ENCODE measurements at regions not wholly inside any gene's neighbourhood (a gene's known extent, or its start where the extent isn't known, plus 50 kb on each side); places are given as distances from the start of the nearest gene placed in this dataset.

DNA sequence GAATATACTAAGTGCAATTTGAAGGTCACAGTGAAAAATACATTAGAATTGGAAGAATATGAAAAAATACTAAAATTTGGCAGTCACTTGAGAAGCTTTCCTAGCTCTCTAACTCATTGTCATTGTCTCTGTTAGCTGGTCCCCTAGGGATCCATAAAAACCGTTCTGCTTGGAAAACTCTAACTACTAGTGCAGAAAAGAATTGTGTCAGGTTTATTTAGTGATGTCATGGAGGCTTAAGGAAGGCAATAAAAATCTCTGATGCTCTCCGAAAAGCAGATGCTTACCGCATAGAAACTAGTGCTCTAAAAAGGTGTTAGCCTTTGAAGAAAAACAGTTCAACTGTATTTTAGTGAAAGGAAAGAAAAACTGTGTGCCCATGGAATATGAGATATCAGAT is 150.1 kb upstream of the DLGAP1 start:
- Histone ChIP-seq H3K27me3 (ENCODE audit: control insufficient read depth, insufficient read depth, low read length) (no peaks in the 10 kb centered on the region), H3K9me3 (ENCODE audit: control insufficient read depth, insufficient read depth, low read length) (no peaks in the 10 kb centered on the region), H3K4me3 (ENCODE audit: low read length) (no peak overlapping the region), H3K4me1 (ENCODE audit: control insufficient read depth, insufficient read depth, low read length) (no peaks in the 10 kb centered on the region), H3K27ac (ENCODE audit: low read length) (no peak overlapping the region), H3K36me3 (ENCODE audit: control insufficient read depth, insufficient read depth, low read length) (no peaks in the 10 kb centered on the region)
- Mint-ChIP-seq H3K36me3 (no peaks in the 10 kb centered on the region), H3K27me3 (ENCODE audit: low read depth in 2 of 2) (no peaks in the 10 kb centered on the region), H3K4me3 (no peak overlapping the region), H3K27ac (no peak overlapping the region), H3K9me3 (peaks cover 12% of the 10 kb centered on the region in 2 donors), H3K4me1 (no peaks in the 10 kb centered on the region)
- no peak for ATAC-seq
- no peak for TF ChIP-seq CTCF (IDR thresholded peaks at IDR 0.05)
- intact Hi-C loops (cut with micrococcal nuclease): no loop called here
- DNase-seq: no peak
- WGBS (ENCODE audit: insufficient coverage): 84% methylated on average over 3 of the region's 3 CpGs

- no peaks in the 10 kb centered on the region for H3K4me1 ChIP-seq (ENCODE audit: control insufficient read depth, insufficient read depth, low read length)
- H3K4me3 ChIP-seq (ENCODE audit: low read length): no peak overlapping the region
- peaks cover 10 to 15% of the 10 kb centered on the region in 2 donors for H3K9me3 Mint-ChIP-seq
- H3K27ac ChIP-seq (ENCODE audit: low read length): no peak overlapping the region
- TF ChIP-seq CTCF (IDR thresholded peaks at IDR 0.05): no peak
- H3K9me3 ChIP-seq (ENCODE audit: control insufficient read depth, insufficient read depth, low read length): no peaks in the 10 kb centered on the region
- no peaks in the 10 kb centered on the region for H3K27me3 Mint-ChIP-seq (ENCODE audit: low read depth in 2 of 2)
- intact Hi-C loops (cut with micrococcal nuclease): no loop called here
- no peak for DNase-seq
- ATAC-seq: no peak
- H3K27me3 ChIP-seq (ENCODE audit: control insufficient read depth, insufficient read depth, low read length): no peaks in the 10 kb centered on the region
- no peak overlapping the region for H3K4me3 Mint-ChIP-seq
- no peaks in the 10 kb centered on the region for H3K36me3 Mint-ChIP-seq
- H3K36me3 ChIP-seq (ENCODE audit: control insufficient read depth, insufficient read depth, low read length): no peaks in the 10 kb centered on the region
- 91% methylated on average over 7 of the region's 7 CpGs for WGBS (ENCODE audit: insufficient coverage)
- H3K27ac Mint-ChIP-seq: no peak overlapping the region
- no peaks in the 10 kb centered on the region for H3K4me1 Mint-ChIP-seq
These were observed 148.8 kb upstream of the DLGAP1 start for GRCh38 chr18:4603955-4604354.

DNA sequence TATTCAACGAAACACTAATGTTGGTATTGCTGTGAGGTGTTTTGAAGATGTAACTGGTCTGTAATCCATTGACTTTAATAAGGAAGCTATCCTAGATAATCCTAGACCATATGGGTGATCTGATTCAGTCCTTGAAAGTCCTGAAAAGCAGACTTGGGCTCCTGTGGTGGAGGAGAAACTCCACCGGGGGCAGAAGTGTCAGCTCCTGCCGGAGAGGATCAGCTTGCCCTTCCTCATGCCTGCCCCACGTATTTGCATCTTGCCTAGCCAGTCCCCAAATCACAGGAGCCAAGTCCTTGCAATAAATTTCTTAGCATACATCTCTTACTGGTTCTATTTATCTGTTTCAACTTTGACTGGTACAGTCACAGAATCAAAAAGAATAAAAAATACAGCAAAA is 144.2 kb upstream of the DLGAP1 start:
- intact Hi-C loops (cut with micrococcal nuclease): no loop called here
- 54% methylated on average over 3 of the region's 4 CpGs for WGBS (ENCODE audit: insufficient coverage)

More for the DNA sequence above, 144.2 kb upstream of the DLGAP1 start:
- Mint-ChIP-seq H3K36me3 (no peaks in the 10 kb centered on the region), H3K4me1 (no peaks in the 10 kb centered on the region), H3K27ac (no peak overlapping the region), H3K27me3 (ENCODE audit: low read depth in 2 of 2) (no peaks in the 10 kb centered on the region), H3K9me3 (peaks cover 8 to 14% of the 10 kb centered on the region in 2 donors), H3K4me3 (no peak overlapping the region)
- H3K36me3 ChIP-seq (ENCODE audit: control insufficient read depth, insufficient read depth, low read length): no peaks in the 10 kb centered on the region
- H3K4me1 ChIP-seq (ENCODE audit: control insufficient read depth, insufficient read depth, low read length): no peaks in the 10 kb centered on the region
- no peaks in the 10 kb centered on the region for H3K9me3 ChIP-seq (ENCODE audit: control insufficient read depth, insufficient read depth, low read length)
- no peak for DNase-seq
- H3K27me3 ChIP-seq (ENCODE audit: control insufficient read depth, insufficient read depth, low read length): no peaks in the 10 kb centered on the region
- no peak for ATAC-seq
- no peak for TF ChIP-seq CTCF (IDR thresholded peaks at IDR 0.05)
- no peak overlapping the region for H3K27ac ChIP-seq (ENCODE audit: low read length)
- no peak overlapping the region for H3K4me3 ChIP-seq (ENCODE audit: low read length)

Data from natural killer cell (primary cell).